HG03460 (cell line): ENCODE measurements at regions not wholly inside any gene's neighbourhood (a gene's known extent, or its start where the extent isn't known, plus 50 kb on each side); places are given as distances from the start of the nearest gene placed in this dataset.
"Not testable (repeated sequence)": the region's sequence is repeated elsewhere in the genome, so short reads cannot be mapped to it uniquely, and the experiment has no call there.

ENCODE experiments used
- ATAC-seq: cut with Tn5 transposase; IDR thresholded peaks from one replicate; pipeline ENCODE4 v1.9.1; 2021; ENCODE audit not compliant: unreplicated experiment

DNA sequence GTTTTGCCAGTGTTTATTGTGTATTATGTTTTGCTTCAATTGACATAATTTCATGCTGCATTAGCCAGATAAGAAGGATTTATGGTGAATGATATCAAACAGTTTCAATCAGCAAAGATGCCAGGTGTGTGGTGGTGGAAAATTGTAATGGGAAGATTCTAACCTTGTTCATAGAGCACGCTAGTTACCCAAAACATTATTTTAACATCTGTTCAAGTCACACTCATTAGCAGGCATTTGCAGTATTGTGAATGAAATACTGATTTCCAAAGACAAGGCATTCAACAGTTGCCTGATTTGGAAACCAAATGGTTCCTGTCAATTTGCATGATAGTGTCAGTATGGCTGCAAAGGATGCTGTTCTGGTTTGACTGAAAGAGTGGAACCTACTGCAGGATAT, 129.7 kb downstream of the EPC1 start:
- ATAC-seq = no peak

DNA sequence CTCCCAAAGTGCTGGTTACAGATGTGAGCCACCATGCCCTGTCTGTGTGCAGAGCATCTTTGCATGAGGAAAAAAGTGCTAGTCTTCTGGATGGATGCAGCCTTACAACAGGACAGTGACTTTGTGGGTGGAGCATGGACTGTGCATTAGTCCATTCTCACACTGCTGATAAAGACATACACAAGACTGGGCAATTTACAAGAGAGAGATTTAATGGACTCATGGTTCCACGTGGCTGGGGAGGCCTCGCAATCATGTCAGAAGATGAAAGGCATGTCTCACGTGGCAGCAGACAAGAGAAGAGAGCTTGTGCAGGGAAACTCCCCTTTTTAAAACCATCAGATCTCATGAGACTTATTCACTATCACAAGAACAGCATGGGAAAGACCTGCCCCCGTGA, 133.1 kb downstream of the EPC1 start:
- not testable (repeated sequence) for ATAC-seq

DNA sequence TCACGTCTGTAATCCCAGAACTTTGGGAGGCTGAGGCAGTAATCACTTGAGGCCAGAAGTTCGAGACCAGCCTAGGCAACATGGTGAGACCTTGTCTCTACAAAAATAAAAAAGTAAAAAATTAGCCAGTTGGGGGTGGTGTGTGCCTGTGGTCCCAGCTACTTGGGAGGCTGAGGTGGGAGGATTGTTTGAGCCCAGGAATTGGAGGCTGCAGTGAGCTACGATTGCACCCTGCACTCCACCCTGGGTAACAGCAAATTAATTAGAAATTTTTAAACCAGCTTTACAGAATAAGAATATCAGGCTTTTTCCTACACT, 136.0 kb downstream of the EPC1 start:
- ATAC-seq = no peak

DNA sequence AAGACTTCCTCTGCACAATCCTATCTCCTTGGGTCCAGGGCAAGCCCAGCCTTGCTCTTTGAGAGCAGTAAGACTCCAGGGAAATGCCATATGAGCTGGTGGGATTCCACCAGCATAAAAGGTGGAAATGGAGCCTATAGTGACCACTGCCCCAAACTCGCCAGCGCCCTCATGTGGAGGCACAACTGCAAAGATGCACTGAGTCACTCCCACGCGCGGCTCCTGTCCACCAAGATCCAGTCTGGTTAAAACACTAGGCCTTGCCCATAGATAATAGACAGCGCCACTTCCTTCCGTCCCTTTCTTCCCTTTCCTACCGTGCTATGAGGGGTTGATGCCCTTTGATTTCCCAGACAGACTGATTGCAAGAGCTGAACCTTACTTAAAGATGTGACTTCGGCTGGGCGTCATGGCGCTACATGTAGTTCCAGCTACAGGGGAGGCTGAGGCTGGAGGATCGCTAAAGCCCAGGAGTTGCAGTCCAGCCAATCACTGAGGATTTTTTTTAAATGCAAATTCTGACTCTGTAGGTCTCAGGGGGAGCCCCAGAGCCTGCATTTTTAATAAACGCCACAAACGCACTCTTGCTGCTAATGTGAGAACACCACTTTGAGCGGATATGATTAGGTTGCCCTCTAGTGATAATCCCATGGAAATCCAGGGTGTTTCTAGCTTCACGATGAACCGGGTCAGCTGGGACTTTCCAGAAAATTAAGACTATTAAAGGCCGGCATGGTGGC, 136.5 kb downstream of the EPC1 start:
- ATAC-seq = no peak

DNA sequence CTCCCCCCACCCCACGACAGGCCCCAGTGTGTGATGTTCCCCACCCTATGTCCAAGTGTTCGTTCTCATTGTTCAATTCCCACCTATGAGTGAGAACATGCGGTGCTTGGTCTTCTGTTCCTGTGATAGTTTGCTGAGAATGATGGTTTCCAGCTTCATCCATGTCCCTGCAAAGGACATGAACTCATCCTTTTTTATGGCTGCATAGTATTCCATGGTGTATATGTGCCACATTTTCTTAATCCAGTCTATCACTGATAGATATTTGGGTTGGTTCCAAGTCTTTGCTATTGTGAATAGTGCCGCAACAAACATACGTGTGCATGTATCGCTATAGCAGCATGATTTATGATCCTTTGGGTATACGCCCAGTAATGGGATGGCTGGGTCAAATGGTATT, 139.0 kb downstream of the EPC1 start:
- ATAC-seq = not testable (repeated sequence)

DNA sequence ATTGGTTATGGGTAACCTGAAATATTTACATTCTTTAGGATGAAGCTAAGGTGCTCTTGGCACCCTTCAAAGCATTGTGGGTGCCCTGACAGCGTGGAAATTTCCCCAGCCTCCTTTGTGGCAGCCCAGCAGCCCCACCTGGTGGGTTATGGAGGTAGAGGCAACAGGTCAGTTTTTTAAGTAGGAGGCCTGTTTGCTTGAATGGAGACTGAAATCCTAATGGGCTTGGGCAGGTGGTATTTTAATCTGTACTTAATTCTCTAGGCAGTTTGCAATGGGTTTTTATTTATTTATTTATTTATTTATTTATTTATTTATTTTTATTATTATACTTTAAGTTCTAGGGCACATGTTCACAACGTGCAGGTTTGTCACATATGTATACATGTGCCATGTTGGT, 139.4 kb downstream of the EPC1 start:
- ATAC-seq = no peak

DNA sequence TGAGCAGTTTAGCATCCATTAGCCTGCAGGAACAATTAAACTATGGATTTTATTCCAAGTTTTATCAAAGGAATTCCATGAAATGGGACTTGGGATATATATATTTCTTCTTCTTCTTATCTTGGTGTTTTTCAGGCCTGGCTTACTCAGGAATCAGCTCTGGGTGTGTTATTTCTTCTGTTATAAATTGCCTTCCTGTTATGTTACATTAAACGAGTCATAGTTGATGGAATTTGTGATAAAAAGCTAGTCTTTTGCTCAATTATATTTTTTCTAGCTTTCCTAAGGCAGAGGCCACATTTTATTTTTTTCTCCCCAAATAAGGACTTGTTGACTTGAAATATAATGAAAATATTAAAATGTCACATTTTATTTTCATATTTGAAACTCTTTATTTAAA, 141.3 kb downstream of the EPC1 start:
- ATAC-seq = no peak

DNA sequence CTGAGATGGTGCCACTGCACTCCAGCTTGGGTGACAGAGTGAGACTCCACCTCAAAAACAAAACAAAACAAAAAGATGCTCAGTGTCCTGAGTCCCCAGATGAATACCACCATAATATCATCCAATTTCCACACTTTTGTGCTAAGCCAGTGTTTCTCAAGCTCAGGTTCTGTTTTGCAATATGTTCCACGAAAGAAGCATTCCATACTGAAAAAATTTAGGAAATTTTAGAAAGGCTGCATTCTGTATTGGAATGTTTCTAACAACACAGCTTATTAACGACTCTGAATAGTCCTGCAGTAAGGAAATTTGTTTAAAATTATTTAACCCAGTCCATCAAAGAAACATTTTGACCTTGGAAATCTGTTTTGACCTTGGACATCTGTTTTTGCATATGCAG, 142.4 kb downstream of the EPC1 start:
- no peak for ATAC-seq

DNA sequence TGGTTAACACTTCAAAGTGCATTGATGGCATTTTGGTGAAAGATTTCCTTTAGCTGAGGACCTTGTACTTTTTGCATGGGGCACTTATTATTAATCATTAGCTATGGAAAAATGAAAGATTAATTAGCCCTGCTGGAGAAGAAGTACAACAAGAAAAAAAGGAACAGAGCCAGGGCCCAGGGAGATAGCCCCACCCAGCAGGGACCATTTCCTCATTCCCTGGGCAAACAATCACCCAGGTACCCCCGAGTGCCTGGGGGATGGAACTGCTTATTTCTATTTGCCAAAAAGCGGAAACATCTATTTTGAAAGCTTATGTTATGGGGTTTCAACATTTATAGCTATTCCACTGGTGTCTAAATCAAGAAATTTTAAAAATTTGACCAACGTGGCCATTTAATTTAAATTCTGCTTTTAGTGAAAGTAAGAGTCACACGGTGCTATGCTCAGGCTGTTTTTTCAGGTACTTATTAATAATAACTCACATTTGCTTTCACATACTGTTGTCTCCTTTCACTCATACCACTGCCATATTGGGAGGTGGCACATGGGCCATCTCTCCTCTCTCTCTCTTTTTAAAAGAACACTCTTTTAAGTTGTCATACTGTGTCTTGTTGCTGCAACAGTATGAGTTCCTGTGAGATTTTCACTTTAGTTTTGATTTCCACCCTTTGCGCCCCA, 143.6 kb upstream of the KIF5B start:
- ATAC-seq = no peak

DNA sequence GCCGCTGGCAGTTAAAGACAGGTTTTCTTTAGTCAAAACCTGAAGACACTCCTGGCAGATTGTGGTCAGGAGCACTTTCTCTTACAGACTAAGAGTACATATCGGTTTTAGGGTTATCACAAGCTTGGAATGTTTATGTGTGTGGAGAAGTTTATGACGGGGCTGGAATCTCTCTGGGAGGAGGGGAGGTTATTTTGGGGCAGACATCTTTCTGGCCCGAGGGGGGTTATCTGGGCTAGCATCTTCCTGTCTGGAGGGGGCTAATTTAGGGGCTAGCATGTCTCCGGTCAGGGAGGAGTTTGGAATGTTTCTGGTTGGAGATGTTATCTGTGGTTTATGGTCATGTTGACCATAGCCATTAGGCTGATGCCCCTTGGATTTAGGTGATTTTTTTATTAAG, 141.2 kb upstream of the KIF5B start:
- no peak for ATAC-seq

DNA sequence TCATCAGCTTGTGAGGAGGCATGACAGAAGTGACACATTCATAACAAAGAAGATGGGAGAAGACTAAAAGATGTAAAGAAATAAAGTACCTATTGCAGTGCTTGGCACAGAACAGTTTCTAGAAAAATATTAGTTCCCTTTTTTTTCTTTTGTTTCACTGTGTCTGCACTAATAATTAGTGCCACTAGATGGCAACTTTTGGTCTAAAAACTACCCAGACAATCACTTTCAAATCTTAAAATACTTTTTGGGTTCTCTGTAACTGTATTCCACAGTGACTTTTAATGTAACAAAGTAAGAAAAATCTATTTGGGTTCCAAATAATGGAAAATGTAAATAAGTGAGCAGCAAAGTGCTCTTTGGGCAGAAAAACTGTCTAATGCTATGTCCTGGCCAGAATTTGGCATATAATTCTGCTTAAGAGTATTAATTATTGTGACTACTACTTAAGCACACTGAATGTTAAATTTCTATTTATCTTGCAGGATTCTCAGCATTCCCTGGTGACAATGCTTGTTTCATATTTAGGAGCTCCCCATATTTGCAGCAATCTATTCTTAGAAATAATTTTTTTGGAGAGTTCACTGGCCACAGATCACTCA, 134.8 kb upstream of the KIF5B start:
- no peak for ATAC-seq

DNA sequence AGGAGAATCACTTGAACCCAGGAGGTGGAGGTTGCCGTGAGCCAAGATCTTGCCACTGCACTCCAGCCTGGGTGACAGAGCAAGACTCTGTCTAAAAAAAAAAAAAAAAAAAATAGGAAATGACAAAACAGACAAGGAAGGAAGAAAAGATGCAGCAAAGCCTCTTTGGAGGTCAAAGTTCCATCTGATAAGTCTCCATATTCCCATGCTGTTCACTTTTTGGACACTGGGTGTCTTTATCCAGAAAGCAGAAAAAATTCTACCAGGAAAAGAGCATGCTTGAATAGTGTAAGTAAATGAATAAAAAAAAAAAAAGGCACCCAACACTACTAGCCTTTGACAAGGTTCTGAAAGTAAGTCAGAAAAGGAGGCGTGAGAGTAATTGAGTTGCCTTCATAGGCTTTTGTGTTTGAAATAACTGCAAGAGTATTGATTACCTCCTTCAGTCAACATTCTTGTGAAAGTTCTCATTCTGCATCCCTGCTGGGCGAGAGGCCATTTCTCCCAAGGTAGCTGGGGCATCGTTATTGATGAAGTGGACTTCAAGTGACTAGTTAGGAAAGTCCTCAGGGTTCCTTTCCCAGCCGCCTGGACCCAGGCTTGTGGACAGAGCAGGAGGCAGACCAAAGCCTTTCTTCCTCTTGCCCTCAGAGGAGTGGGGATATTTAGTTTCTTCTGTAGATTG, 133.3 kb upstream of the KIF5B start:
- no peak for ATAC-seq

DNA sequence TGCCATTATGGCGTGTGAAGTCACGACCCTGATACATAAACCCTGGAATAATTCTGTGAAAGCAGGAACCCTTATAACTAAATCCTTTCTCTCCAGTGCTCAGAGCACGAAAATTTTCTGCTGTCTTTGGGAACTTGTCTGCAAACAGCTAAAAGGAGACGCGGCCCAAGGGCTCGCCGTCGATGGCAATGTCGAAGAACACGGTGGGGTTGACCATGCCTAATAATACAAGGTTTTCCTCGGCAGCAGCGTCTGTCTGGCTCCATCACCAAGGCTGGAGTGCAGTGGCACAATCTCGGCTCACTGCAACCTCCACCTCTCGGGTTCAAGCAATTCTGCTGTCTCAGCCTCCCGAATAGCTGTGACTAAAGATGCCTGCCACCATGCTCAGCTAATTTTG, 132.4 kb upstream of the KIF5B start:
- not testable (repeated sequence) for ATAC-seq

DNA sequence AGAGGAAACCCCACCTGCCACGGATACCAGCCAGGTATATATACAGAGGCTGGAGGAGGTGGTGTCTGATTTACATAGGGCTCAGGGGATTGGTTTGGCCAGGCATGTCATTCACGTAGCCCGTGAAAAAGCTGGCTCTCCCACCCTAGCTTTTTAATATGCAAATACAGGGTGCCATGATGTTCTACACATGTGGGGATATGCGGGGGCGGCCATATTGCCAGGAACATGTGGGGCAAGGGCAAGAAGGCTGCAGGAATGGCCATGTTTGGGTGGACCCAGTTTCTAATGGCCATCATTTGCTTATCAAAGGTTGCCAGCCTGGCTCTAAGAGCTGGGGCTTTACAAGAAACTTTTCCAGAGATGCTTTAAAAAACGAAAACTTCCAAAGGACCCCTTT, 131.5 kb upstream of the KIF5B start:
- ATAC-seq = no peak

DNA sequence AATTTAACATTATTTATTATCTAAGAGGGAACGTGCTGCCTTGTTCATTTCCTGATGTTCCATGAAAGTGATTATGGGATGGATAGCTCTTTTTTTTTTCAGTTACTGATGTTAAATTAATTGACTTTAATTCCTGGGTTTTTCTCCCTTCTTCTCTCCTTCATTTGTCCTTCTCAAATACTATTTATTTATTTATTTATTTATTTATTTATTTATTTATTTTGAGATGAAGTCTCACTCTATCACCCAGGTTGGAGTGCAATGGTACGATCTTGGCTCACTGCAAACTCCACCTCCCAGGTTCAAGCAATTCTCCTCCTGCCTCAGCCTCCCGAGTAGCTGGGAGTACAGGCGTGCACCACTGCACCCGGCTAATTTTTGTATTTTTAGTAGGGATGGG, 127.4 kb upstream of the KIF5B start:
- not testable (repeated sequence) for ATAC-seq

DNA sequence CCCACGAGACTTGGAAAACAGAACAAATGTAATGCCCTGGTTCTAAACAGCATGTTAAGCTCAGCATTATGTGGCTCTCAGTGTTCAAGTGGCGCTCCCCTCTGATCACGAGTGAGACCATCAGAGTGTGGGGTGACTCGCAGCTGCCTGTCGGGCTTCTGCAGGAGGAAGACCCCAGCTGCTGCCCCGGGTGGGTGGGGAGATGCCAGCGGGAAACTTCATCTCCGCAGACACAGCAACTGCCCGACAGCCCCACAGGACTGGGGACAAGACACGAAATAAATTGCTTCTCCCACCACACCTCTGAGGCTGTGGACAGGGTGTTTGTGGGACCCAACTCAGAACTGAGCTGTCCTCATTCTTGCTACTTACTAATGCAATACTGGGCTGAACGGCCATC, 126.3 kb upstream of the KIF5B start:
- ATAC-seq = no peak

DNA sequence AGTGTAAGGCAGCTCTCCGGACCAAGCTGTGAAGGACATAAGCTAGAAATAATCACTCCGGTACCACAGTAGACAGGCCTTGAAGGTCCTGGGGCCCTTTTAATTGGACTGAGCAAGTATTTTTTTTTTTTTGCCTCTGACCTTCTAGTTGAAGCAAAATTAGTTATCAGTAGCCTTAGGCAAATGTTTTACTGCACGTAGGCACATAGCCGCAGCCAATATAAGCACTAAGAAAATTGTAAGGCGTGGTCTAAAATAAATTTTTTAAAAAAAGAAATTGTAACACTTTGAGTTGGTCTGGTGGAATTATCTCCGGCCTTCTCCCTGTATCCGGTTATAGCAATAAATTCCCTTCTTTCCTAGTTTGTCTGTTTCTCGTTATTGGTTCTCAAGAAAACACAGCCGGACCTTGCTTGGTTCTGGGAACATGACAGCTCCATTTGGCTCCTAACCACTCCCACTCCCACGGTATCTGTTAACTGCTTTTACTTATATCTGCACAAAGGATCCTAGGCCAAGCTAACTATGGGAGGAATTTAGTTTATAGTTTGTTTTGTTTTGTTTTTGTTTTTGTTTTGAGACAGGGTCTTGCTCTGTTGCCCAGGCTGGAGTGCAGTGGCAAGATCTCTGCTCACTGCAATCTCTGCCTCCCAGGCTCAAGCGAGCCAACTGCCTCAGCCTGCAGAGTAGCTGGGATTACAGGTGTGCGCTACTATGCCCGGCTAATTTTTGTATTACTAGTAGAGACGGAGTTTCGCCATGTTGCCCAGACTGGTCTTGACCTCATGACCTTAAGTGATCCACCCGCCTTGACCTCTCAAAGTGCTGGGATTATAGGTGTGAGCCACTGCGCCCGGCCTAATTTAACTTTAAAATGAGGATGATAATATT, 124.4 kb upstream of the KIF5B start:
- ATAC-seq = no peak

DNA sequence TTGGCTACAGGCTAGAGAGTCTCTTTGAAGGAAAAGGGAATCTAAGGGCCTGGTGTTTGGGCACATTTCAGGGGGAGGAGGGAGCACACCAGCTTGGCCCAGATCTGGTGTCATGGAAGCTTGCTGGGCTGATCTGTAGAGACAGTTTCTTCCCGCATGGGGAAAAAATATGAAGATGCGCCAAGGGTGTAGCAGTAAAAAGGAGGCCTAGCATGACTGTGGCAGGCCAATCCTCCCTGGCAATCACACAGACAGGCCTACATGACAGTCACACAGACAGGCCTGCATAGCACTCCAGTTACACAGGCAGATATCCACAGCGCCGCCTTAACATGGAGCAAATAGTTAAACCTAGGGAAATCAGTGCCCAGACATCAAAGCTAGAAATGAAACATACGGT, 123.6 kb upstream of the KIF5B start:
- no peak for ATAC-seq

DNA sequence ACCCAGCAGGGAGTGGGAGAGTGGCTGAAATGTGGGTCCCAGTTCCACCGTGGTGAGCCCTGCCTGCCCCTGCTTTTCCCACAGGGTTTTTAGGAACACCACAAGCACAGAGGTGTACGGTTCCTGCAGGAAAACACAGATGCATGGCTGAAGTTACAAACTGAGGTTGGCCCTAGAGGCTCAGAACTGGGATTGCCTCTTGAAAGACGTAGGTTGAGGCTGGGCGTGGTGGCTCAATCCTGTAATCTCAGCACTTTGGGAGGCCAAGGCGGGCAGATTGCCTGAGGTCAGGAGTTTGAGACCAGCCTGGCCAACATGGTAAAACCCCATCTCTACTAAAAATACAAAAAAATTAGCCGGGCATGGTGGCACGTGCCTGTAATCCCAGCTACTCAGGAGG, 121.4 kb upstream of the KIF5B start:
- ATAC-seq = not testable (repeated sequence)

DNA sequence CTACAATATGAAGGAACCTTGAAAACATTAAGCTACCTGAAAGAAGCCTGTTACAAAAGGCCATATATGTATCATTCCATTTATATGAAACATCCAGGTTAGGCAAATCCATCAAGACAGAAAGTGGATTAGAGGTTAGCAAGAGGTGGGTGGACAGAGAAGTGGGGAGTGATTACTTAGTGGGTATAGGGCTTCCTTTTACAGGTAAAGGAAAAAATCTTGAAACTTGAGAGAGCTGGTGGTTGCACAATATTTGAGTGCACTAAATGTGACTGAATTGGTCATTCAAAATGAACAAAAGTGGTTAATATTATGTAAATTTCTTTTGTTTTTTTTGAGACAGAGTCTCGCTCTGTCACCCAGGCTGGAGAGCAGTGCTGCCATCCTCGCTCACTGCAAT, 119.4 kb upstream of the KIF5B start:
- no peak for ATAC-seq

DNA sequence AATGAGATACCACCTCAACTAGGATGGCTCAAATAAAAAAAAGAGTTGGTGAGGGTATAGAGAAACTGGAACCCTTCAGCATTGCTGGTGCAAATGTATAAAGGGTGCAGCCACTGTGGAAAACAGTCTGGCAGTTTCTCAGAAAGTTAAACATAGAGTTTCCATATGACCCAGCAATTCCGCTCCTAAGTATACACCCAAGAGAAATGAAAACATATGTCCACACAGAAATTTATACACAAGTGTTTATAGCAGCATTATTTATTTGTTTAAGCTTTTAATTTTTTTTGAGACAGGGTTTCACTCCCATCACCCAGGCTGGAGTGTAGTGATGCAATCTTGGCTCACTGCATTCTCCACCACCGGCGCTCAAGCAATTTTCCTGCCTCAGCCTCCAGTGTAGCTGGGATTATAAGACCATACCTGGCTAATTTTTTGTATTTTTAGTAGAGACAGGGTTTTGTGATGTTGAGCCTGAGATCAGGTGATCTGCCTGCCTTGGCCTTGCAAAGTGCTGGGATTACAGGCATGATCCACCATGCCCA, 118.2 kb upstream of the KIF5B start:
- ATAC-seq = no peak
